ENCODE measurements at regions not wholly inside any gene's neighbourhood (a gene's known extent, or its start where the extent isn't known, plus 50 kb on each side); places are given as distances from the start of the nearest gene placed in this dataset.

DNA sequence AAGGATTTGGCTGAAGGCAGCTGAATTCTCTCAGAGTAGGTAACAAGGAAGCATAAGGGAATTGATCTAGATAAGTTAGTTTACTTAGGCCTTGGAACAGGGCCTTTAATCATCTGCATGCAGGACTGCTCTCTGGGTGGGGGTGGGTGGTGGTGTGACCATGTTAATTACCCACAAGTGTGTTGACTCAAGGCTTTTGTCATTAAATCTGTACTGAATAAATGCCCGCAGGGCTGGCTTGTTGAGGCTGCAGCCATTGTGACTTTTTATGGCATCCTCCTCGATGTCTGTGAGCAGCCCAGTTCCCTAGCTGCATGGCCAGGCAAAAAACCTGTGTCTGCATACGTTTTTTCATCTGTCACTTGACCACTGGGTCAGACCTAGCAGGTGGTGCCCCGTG is 63.5 kb upstream of the ASCC3 start:
- TF ChIP-seq, protein P1, sequence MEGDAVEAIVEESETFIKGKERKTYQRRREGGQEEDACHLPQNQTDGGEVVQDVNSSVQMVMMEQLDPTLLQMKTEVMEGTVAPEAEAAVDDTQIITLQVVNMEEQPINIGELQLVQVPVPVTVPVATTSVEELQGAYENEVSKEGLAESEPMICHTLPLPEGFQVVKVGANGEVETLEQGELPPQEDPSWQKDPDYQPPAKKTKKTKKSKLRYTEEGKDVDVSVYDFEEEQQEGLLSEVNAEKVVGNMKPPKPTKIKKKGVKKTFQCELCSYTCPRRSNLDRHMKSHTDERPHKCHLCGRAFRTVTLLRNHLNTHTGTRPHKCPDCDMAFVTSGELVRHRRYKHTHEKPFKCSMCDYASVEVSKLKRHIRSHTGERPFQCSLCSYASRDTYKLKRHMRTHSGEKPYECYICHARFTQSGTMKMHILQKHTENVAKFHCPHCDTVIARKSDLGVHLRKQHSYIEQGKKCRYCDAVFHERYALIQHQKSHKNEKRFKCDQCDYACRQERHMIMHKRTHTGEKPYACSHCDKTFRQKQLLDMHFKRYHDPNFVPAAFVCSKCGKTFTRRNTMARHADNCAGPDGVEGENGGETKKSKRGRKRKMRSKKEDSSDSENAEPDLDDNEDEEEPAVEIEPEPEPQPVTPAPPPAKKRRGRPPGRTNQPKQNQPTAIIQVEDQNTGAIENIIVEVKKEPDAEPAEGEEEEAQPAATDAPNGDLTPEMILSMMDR (conservative IDR thresholded peaks at IDR 0.05) = no peak
- TF ChIP-seq ZFX (IDR thresholded peaks at IDR 0.05) = no peak

All from C4-2B (cell line).